Tibial artery (tissue), 4 donors: ENCODE measurements at regions not wholly inside any gene's neighbourhood (a gene's known extent, or its start where the extent isn't known, plus 50 kb on each side); places are given as distances from the start of the nearest gene placed in this dataset.

Experiments
- DNase-seq, 2 donors: peaks; one replicate each; pipeline ENCODE4 v3.0.0-alpha.2; 2019
- H3K27ac ChIP-seq, 2 donors: fragments of 200-600 bp; sonication (generic) in 1 of 2; 1 replicate in 1 of 2; 2 replicates in 1 of 2; pipeline ENCODE4 v1.5.1; 2018 to 2019; ENCODE audit warnings: mild to moderate bottlenecking in 1 of 2
- H3K27me3 ChIP-seq, 2 donors: fragments of 200-600 bp; sonication (generic) in 1 of 2; one replicate each; pipeline versions ENCODE4 v1.5.1 to v1.6.0; 2016 to 2019
- H3K36me3 ChIP-seq, 3 donors: fragments of 200-600 bp; sonication (generic) in 2 of 3; one replicate each; pipeline ENCODE4 v1.5.1; 2016 to 2019; ENCODE audit warnings: mild to moderate bottlenecking in 2 of 3
- H3K4me1 ChIP-seq, 4 donors: fragments of 200-600 bp; sonication (generic) in 2 of 4; 1 replicate in 3 of 4; 2 replicates in 1 of 4; pipeline ENCODE4 v1.5.1; 2016 to 2019
- H3K4me3 ChIP-seq, 2 donors: fragments of 200-600 bp; sonication (generic) in 1 of 2; 1 replicate in 1 of 2; 2 replicates in 1 of 2; pipeline ENCODE4 v1.5.1; 2018 to 2019; ENCODE audit warnings: mild to moderate bottlenecking in 2 of 2
- H3K9me3 ChIP-seq, 3 donors: fragments of 200-600 bp; sonication (generic) in 1 of 3; one replicate each; pipeline ENCODE4 v1.5.1; 2016 to 2019
- CTCF ChIP-seq, 2 experiments: fragments of 200-600 bp in 1 of 2; fragments of 450-650 bp in 1 of 2; IDR thresholded peaks; one replicate each; pipeline ENCODE4 v1.5.1; 2017 to 2019; ENCODE audit warnings: antibody characterized with exemption in 2 of 2, mild to moderate bottlenecking in 1 of 2, moderate library complexity in 1 of 2
- intact Hi-C: fragments of 100-400 bp; cut with DNase I; formaldehyde crosslinking; loops from one replicate; pipeline ENCODE4 v1.15.0; 2023; ENCODE audit warnings: low total_unique reads

- Histone ChIP-seq H3K27ac (no peak overlapping the region), H3K9me3 (no peaks in the 10 kb centered on the region), H3K36me3 (no peaks in the 10 kb centered on the region), H3K27me3 (peaks cover 0 to 16% of the 10 kb centered on the region in 2 donors), H3K4me3 (no peak overlapping the region), H3K4me1 (no peaks in the 10 kb centered on the region)
- TF ChIP-seq CTCF (IDR thresholded peaks at IDR 0.05) = no peak
- intact Hi-C loops = no loop called here
- DNase-seq = no peak
These were observed 420.8 kb downstream of the FUT8 start for GRCh38 chr14:65833267-65833880.

GRCh38 chr14:65834051-65834450 is 421.5 kb downstream of the FUT8 start:
- DNase-seq = no peak
- Histone ChIP-seq H3K36me3 (no peaks in the 10 kb centered on the region), H3K4me1 (no peaks in the 10 kb centered on the region), H3K9me3 (no peaks in the 10 kb centered on the region), H3K27me3 (peaks cover 0 to 13% of the 10 kb centered on the region in 2 donors), H3K27ac (no peak overlapping the region), H3K4me3 (no peak overlapping the region)
- intact Hi-C loops = no loop called here
- no peak for TF ChIP-seq CTCF (IDR thresholded peaks at IDR 0.05)

- Histone ChIP-seq H3K36me3 (no peaks in the 10 kb centered on the region), H3K27ac (no peak overlapping the region), H3K27me3 (peaks cover 0 to 13% of the 10 kb centered on the region in 2 donors), H3K4me3 (no peak overlapping the region), H3K4me1 (no peaks in the 10 kb centered on the region), H3K9me3 (no peaks in the 10 kb centered on the region)
- no peak for DNase-seq
- intact Hi-C loops = no loop called here
- no peak for TF ChIP-seq CTCF (IDR thresholded peaks at IDR 0.05)
These were observed 422.3 kb downstream of the FUT8 start for GRCh38 chr14:65834812-65835211.

- Histone ChIP-seq H3K9me3 (no peaks in the 10 kb centered on the region), H3K27ac (no peak overlapping the region), H3K27me3 (peaks cover 0 to 13% of the 10 kb centered on the region in 2 donors), H3K4me3 (no peak overlapping the region), H3K4me1 (no peaks in the 10 kb centered on the region), H3K36me3 (no peaks in the 10 kb centered on the region)
- intact Hi-C loops = no loop called here
- TF ChIP-seq CTCF (IDR thresholded peaks at IDR 0.05) = no peak
- no peak for DNase-seq
These were observed 423.0 kb downstream of the FUT8 start for GRCh38 chr14:65835501-65835900.

- Histone ChIP-seq H3K4me1 (no peaks in the 10 kb centered on the region), H3K4me3 (no peak overlapping the region), H3K36me3 (no peaks in the 10 kb centered on the region), H3K27ac (no peak overlapping the region), H3K9me3 (no peaks in the 10 kb centered on the region), H3K27me3 (peaks cover 0 to 6% of the 10 kb centered on the region in 2 donors)
- no peak for TF ChIP-seq CTCF (IDR thresholded peaks at IDR 0.05)
- no peak for DNase-seq
- intact Hi-C loops = no loop called here
These were observed 426.0 kb downstream of the FUT8 start for GRCh38 chr14:65838565-65838964.
